Right lobe of liver (tissue), 4 donors: ENCODE measurements at regions not wholly inside any gene's neighbourhood (a gene's known extent, or its start where the extent isn't known, plus 50 kb on each side); places are given as distances from the start of the nearest gene placed in this dataset.
"Not testable (repeated sequence)": the region's sequence is repeated elsewhere in the genome, so short reads cannot be mapped to it uniquely, and the experiment has no call there.

ENCODE experiments used
- CTCF ChIP-seq, 4 donors: fragments of 200-600 bp in 3 of 4; fragments of 450-650 bp in 1 of 4; IDR thresholded peaks; one replicate each; pipeline versions ENCODE4 v1.5.1 to v1.8.0; 2016 to 2022; ENCODE audit warnings: antibody characterized with exemption in 4 of 4, mild to moderate bottlenecking in 2 of 4
- POLR2A ChIP-seq: fragments of 450-650 bp; IDR thresholded peaks from one replicate; pipeline ENCODE4 v1.6.1; 2017; ENCODE audit warnings: antibody characterized with exemption, mild to moderate bottlenecking
- donor health status: DM: no; HTN: no; CAD: no.
- donor health status: DM: no; HTN: no; CAD: no.
- donor health status: DM: no; HTN: yes; CAD: no.

- not testable (repeated sequence) for TF ChIP-seq POLR2A; CTCF (IDR thresholded peaks at IDR 0.05)
These were observed 291.4 kb downstream of the BCL2L11 start for GRCh38 chr2:111411867-111412681.
